ENCODE measurements at regions not wholly inside any gene's neighbourhood (a gene's known extent, or its start where the extent isn't known, plus 50 kb on each side); places are given as distances from the start of the nearest gene placed in this dataset.

DNA sequence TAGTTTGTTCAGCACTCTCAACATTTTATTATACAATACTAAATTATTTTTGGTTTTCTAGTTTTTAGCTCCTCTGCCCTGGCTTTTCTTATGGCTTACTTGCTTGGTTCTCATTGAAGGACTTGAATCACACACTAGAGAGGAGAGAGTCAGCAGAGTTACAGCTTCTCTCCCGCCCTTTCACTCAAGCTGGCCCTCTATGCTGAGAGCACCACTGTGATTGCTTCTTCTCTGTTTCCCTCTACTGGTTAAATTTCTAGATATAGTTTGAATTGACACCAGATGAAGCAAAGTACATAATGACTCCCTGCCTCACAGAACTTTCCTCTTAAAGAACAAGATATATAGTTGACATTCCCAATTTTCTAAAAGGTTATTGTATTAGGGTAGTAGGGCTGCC is 767.3 kb upstream of the SORCS1 start:
- 77 to 81% methylated on average over 1 of the region's 1 CpG for WGBS, 2 donors
- H3K36me3 ChIP-seq (ENCODE audit: control insufficient read depth in 2 of 2, insufficient read depth in 2 of 2, low read length in 1 of 2), result no peaks in the 10 kb centered on the region
- H3K27me3 ChIP-seq (ENCODE audit: control insufficient read depth in 1 of 2, insufficient read depth in 2 of 2, low read length in 2 of 2), result no peaks in the 10 kb centered on the region
- no peaks in the 10 kb centered on the region for H3K4me1 ChIP-seq (ENCODE audit: control insufficient read depth in 2 of 2, insufficient read depth in 2 of 2, low read length in 1 of 2)
- H3K4me3 ChIP-seq (ENCODE audit: low read depth in 1 of 2, low read length in 2 of 2), result no peak overlapping the region
- H3K27ac ChIP-seq (ENCODE audit: low read depth in 2 of 2, low read length in 1 of 2), result no peak overlapping the region
- no peaks in the 10 kb centered on the region for H3K9me3 ChIP-seq (ENCODE audit: control insufficient read depth in 2 of 2, insufficient read depth in 1 of 2, low read depth in 1 of 2, low read length in 1 of 2)

DNA sequence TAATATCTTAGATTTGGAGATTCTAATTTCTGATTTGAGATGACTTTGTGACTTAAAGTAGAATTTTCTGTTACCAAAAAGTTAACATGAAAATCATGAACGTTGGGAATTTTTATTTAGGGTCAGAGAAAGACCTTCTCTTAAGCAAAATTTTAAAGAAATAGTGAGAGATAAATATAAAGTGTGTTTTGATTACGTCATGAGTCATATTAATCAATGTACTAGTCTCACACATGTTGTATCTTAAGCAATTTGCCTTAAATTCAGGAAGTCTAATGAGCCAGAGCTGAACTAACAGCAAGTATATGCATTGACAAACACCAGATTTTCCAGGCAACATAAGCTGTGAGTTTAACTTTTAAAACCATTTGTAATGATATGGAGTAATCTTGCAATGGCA is 765.5 kb upstream of the SORCS1 start:
- no peaks in the 10 kb centered on the region for H3K4me1 ChIP-seq (ENCODE audit: control insufficient read depth in 2 of 2, insufficient read depth in 2 of 2, low read length in 1 of 2)

DNA sequence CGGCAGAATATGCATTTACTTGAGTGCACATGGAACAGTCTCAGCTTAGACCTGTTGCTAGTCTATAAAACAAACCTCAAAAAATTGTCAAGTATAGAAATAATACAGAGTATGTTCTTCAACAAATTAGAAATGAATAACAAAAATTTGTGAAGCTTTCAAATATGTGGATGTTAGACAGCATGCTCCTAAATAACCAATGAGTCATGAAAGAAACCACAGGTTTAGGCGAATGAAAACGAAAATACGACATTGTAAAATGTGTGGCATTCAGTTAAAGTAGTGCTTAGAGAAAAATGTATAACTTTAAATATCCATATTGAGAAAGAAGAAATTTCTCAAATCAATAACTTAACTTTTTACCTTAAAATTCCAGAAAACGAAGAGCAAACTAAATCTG is 760.0 kb upstream of the SORCS1 start:
- H3K4me1 ChIP-seq (ENCODE audit: control insufficient read depth in 2 of 2, insufficient read depth in 2 of 2, low read length in 1 of 2), result no peaks in the 10 kb centered on the region
- 80 to 82% methylated on average over 5 of the region's 5 CpGs for WGBS, 2 donors
- H3K27me3 ChIP-seq (ENCODE audit: control insufficient read depth in 1 of 2, insufficient read depth in 2 of 2, low read length in 2 of 2), result no peaks in the 10 kb centered on the region
- H3K4me3 ChIP-seq (ENCODE audit: low read depth in 1 of 2, low read length in 2 of 2), result no peak overlapping the region
- H3K36me3 ChIP-seq (ENCODE audit: control insufficient read depth in 2 of 2, insufficient read depth in 2 of 2, low read length in 1 of 2), result no peaks in the 10 kb centered on the region
- no peak overlapping the region for H3K27ac ChIP-seq (ENCODE audit: low read depth in 2 of 2, low read length in 1 of 2)
- H3K9me3 ChIP-seq (ENCODE audit: control insufficient read depth in 2 of 2, insufficient read depth in 1 of 2, low read depth in 1 of 2, low read length in 1 of 2), result peaks cover 3 to 4% of the 10 kb centered on the region in 2 donors

More for the DNA sequence above, 765.5 kb upstream of the SORCS1 start:
- no peaks in the 10 kb centered on the region for H3K36me3 ChIP-seq (ENCODE audit: control insufficient read depth in 2 of 2, insufficient read depth in 2 of 2, low read length in 1 of 2)
- no peaks in the 10 kb centered on the region for H3K27me3 ChIP-seq (ENCODE audit: control insufficient read depth in 1 of 2, insufficient read depth in 2 of 2, low read length in 2 of 2)
- H3K9me3 ChIP-seq (ENCODE audit: control insufficient read depth in 2 of 2, insufficient read depth in 1 of 2, low read depth in 1 of 2, low read length in 1 of 2), result no peaks in the 10 kb centered on the region
- H3K4me3 ChIP-seq (ENCODE audit: low read depth in 1 of 2, low read length in 2 of 2), result no peak overlapping the region
- no peak overlapping the region for H3K27ac ChIP-seq (ENCODE audit: low read depth in 2 of 2, low read length in 1 of 2)
- 48 to 50% methylated on average over 2 of the region's 2 CpGs for WGBS, 2 donors

DNA sequence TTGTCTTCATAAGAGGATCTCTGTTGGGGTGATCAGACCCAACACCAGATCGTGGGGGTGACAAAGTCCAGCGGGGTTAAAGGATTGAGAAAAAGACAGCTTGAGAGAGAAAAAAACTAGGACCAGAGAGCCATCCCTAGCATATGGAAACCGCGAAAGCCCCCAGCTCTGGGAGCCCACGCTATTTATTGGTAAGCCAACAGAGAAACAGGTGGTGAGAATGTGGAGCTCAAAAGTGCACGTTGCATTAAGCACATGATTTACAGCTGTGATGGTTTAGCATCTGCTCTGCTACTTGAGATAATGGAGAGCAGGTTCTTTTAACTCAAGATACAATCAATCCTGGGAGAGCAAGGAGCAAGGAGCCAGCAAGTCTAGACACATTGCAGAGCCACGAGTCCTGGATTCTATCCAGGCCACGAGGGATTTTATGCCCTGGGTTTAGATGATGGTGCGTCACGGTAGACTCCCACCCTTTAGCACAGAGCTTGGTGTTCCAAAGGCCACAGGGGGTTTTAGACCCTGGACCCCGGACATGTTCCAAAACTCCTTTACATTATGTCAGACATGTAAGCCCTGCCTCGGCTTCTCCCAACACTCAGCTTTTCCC is 755.2 kb upstream of the SORCS1 start:
- WGBS, 2 donors, result 82 to 85% methylated on average over 12 of the region's 12 CpGs
- H3K4me1 ChIP-seq (ENCODE audit: control insufficient read depth in 2 of 2, insufficient read depth in 2 of 2, low read length in 1 of 2), result no peaks in the 10 kb centered on the region
- no peak overlapping the region for H3K4me3 ChIP-seq (ENCODE audit: low read depth in 1 of 2, low read length in 2 of 2)
- H3K9me3 ChIP-seq (ENCODE audit: control insufficient read depth in 2 of 2, insufficient read depth in 1 of 2, low read depth in 1 of 2, low read length in 1 of 2), result peaks cover 5 to 11% of the 10 kb centered on the region in 2 donors
- no peak overlapping the region for H3K27ac ChIP-seq (ENCODE audit: low read depth in 2 of 2, low read length in 1 of 2)
- H3K27me3 ChIP-seq (ENCODE audit: control insufficient read depth in 1 of 2, insufficient read depth in 2 of 2, low read length in 2 of 2), result no peaks in the 10 kb centered on the region
- no peaks in the 10 kb centered on the region for H3K36me3 ChIP-seq (ENCODE audit: control insufficient read depth in 2 of 2, insufficient read depth in 2 of 2, low read length in 1 of 2)

DNA sequence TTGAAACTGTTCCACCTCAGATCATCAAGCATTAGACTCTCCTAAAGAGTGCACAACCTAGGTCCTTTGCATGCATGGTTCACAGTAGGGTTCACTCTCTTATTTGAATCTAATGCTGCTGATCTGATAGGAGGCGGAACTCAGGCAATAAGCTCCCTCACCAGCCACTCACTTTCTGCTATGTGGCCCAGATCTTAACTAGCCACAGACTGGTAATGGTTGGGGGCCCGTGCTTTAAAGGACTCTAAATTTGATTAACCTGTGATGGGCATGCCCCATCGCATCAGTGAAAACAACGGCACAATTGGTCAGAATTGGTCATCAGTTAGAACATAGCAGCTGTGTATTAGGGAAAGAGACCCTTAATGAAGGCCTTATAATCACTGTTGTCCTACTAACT is 753.7 kb upstream of the SORCS1 start:
- Histone ChIP-seq H3K36me3 (ENCODE audit: control insufficient read depth in 2 of 2, insufficient read depth in 2 of 2, low read length in 1 of 2) (no peaks in the 10 kb centered on the region), H3K27me3 (ENCODE audit: control insufficient read depth in 1 of 2, insufficient read depth in 2 of 2, low read length in 2 of 2) (peaks cover 0 to 6% of the 10 kb centered on the region in 2 donors), H3K27ac (ENCODE audit: low read depth in 2 of 2, low read length in 1 of 2) (no peak overlapping the region), H3K9me3 (ENCODE audit: control insufficient read depth in 2 of 2, insufficient read depth in 1 of 2, low read depth in 1 of 2, low read length in 1 of 2) (peaks cover 5 to 18% of the 10 kb centered on the region in 2 donors), H3K4me3 (ENCODE audit: low read depth in 1 of 2, low read length in 2 of 2) (no peak overlapping the region), H3K4me1 (ENCODE audit: control insufficient read depth in 2 of 2, insufficient read depth in 2 of 2, low read length in 1 of 2) (no peaks in the 10 kb centered on the region)
- WGBS, 2 donors, result 91 to 92% methylated on average over 4 of the region's 4 CpGs

DNA sequence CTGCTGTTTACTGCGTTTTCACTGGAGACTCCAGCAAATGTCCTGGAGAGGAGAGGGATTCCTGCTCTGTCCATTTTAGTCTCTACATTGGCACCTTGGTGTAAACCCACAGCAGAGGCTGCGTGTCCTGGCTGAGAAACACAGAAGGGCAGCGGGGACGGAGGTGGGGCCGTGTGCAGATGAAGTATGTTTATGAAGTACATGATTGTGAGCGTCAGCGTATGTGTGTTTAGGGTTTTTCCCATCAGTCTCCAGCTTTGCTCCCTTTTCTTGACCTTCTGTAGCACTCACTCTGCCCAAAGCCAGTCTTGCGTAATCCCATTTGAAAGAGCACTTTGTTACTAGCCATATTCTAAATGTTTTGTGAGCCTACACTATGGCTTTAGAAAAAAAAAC is 750.7 kb upstream of the SORCS1 start:
- WGBS, 2 donors, result 16% methylated on average over 8 of the region's 8 CpGs
- Histone ChIP-seq H3K4me1 (ENCODE audit: control insufficient read depth in 2 of 2, insufficient read depth in 2 of 2, low read length in 1 of 2) (no peaks in the 10 kb centered on the region), H3K27ac (ENCODE audit: low read depth in 2 of 2, low read length in 1 of 2) (no peak overlapping the region), H3K4me3 (ENCODE audit: low read depth in 1 of 2, low read length in 2 of 2) (no peak overlapping the region), H3K27me3 (ENCODE audit: control insufficient read depth in 1 of 2, insufficient read depth in 2 of 2, low read length in 2 of 2) (peaks cover 0 to 6% of the 10 kb centered on the region in 2 donors), H3K9me3 (ENCODE audit: control insufficient read depth in 2 of 2, insufficient read depth in 1 of 2, low read depth in 1 of 2, low read length in 1 of 2) (peaks cover 5 to 18% of the 10 kb centered on the region in 2 donors), H3K36me3 (ENCODE audit: control insufficient read depth in 2 of 2, insufficient read depth in 2 of 2, low read length in 1 of 2) (no peaks in the 10 kb centered on the region)

DNA sequence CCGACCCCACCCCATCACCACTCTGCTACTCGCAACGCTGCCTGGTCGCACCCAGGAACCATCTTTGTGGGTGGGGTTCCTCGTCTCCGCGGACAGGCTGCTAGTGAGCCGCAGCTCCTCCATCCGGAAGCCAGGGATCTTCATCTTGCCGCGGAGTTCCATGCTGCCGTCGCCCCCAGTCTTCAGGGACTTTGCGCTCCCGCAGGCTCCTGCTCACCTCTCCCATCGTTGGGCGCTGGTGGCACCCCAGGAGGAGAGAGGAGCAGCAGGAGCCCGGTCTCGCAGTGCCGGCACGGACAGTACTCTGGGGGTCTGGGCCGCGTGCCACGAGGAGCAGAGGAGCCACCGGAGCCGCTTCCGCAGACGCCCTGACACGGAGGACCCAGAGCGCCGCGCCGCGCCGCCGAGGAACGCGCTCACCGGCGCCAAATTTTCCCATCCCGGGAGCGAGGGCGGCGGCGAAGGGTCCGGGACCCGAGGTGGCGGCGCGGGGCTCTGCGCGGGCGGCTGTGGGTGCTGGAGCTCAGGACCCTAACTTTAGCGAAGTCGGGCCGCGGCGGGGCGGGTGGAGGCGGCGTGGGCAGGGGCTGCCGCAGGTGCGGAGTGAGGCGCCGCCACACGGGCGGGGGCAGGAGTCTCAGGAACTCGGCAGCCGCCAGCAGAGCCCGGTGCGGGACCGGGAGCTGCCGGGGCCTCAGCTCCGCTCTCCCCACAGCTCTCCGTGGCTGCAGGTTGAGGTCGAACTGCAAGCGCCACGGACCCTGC is 750.1 kb upstream of the SORCS1 start:
- Histone ChIP-seq H3K36me3 (ENCODE audit: control insufficient read depth in 2 of 2, insufficient read depth in 2 of 2, low read length in 1 of 2) (no peaks in the 10 kb centered on the region), H3K27me3 (ENCODE audit: control insufficient read depth in 1 of 2, insufficient read depth in 2 of 2, low read length in 2 of 2) (peaks cover 0 to 6% of the 10 kb centered on the region in 2 donors), H3K4me3 (ENCODE audit: low read depth in 1 of 2, low read length in 2 of 2) (no peak overlapping the region), H3K9me3 (ENCODE audit: control insufficient read depth in 2 of 2, insufficient read depth in 1 of 2, low read depth in 1 of 2, low read length in 1 of 2) (peaks cover 3 to 14% of the 10 kb centered on the region in 2 donors), H3K4me1 (ENCODE audit: control insufficient read depth in 2 of 2, insufficient read depth in 2 of 2, low read length in 1 of 2) (no peaks in the 10 kb centered on the region), H3K27ac (ENCODE audit: low read depth in 2 of 2, low read length in 1 of 2) (no peak overlapping the region)
- WGBS, 2 donors, result 8 to 9% methylated on average over 75 to 78 of the region's 78 CpGs

DNA sequence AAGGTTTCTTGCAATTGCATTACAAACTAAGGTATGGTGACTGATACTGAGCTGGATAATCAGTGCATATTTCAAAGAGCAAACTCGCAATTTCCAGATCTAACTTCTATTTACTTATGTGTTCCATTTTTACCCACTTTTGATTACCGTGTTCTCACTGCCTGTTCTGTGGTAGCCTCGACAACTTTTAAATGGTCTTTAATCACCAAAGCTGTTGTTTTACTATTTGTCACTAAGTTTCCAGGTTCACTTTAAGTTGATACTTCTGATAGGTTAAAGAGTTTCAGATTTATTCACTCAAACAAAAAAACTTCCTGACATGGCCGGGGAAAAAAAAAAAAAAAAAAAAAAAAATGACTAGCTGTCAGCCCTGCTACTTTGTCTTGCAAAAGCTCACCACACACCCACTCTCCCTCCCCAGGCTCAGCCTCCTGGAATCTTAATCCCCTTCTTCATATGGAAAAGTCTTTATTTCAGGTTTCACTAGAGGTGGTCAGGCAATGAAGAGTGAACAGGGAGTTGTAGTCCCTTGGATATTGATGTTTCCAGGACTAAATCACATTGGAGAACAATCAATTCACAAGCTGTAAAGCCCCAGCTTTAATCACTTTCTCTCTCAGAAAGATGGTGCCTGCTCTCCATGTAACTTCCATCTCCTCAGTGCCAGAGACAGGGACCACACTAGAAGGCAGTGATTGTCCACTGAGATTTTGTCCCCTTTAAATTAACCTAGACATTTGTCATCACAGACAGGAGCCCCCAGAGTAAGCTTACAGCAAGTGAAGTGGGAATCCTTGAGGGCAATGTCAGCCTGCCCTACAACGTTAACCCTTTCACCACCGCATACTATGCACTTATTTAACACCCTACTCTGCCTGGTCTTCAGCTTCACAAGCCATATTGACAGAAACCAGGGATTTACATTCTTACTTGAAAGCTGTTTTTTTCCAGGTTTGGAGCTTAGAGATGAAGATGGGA is 749.1 kb upstream of the SORCS1 start:
- WGBS, 2 donors, result 28 to 32% methylated on average over 6 of the region's 6 CpGs
- Histone ChIP-seq H3K4me3 (ENCODE audit: low read depth in 1 of 2, low read length in 2 of 2) (no peak overlapping the region), H3K4me1 (ENCODE audit: control insufficient read depth in 2 of 2, insufficient read depth in 2 of 2, low read length in 1 of 2) (no peaks in the 10 kb centered on the region), H3K27me3 (ENCODE audit: control insufficient read depth in 1 of 2, insufficient read depth in 2 of 2, low read length in 2 of 2) (peaks cover 0 to 6% of the 10 kb centered on the region in 2 donors), H3K27ac (ENCODE audit: low read depth in 2 of 2, low read length in 1 of 2) (no peak overlapping the region), H3K36me3 (ENCODE audit: control insufficient read depth in 2 of 2, insufficient read depth in 2 of 2, low read length in 1 of 2) (no peaks in the 10 kb centered on the region), H3K9me3 (ENCODE audit: control insufficient read depth in 2 of 2, insufficient read depth in 1 of 2, low read depth in 1 of 2, low read length in 1 of 2) (peaks cover 3 to 14% of the 10 kb centered on the region in 2 donors)

DNA sequence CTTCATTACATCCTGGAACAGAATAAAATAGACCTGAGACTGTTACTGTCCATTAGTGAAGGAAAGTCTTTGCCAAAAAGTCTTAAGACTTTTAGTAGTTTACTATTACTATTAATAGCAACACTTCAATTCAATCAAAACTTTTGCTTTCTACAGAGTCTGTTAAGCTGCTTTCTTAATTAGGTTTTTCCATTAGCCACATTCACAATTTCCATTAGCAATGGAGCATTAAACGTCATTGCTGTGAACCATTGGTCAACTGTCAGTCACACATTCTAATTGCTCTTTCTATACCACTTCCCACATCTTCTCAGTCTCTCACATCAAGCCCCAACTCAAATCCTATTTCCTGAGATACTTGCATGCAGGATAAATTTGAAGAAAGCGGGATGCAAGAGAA is 736.6 kb upstream of the SORCS1 start:
- H3K4me3 ChIP-seq (ENCODE audit: low read depth in 1 of 2, low read length in 2 of 2), result no peak overlapping the region
- H3K9me3 ChIP-seq (ENCODE audit: control insufficient read depth in 2 of 2, insufficient read depth in 1 of 2, low read depth in 1 of 2, low read length in 1 of 2), result peaks cover 5 to 6% of the 10 kb centered on the region in 2 donors
- H3K27ac ChIP-seq (ENCODE audit: low read depth in 2 of 2, low read length in 1 of 2), result no peak overlapping the region
- H3K4me1 ChIP-seq (ENCODE audit: control insufficient read depth in 2 of 2, insufficient read depth in 2 of 2, low read length in 1 of 2), result no peaks in the 10 kb centered on the region
- H3K36me3 ChIP-seq (ENCODE audit: control insufficient read depth in 2 of 2, insufficient read depth in 2 of 2, low read length in 1 of 2), result no peaks in the 10 kb centered on the region
- no peaks in the 10 kb centered on the region for H3K27me3 ChIP-seq (ENCODE audit: control insufficient read depth in 1 of 2, insufficient read depth in 2 of 2, low read length in 2 of 2)
- 69 to 70% methylated on average over 2 of the region's 2 CpGs for WGBS, 2 donors
